Tibial nerve (tissue), 3 donors: ENCODE measurements at regions not wholly inside any gene's neighbourhood (a gene's known extent, or its start where the extent isn't known, plus 50 kb on each side); places are given as distances from the start of the nearest gene placed in this dataset.

ENCODE experiments used
- CTCF ChIP-seq, 5 experiments: fragments of 200-600 bp in 3 of 5; fragments of 450-650 bp in 2 of 5; sonication (generic) in 3 of 5; IDR thresholded peaks; one replicate each; pipeline ENCODE4 v1.5.1; 2016 to 2019; ENCODE audit warnings: antibody characterized with exemption in 5 of 5, mild to moderate bottlenecking in 3 of 5, moderate library complexity in 2 of 5
- POLR2A ChIP-seq, 2 donors: fragments of 450-650 bp; IDR thresholded peaks; one replicate each; pipeline ENCODE4 v1.6.1; 2017; ENCODE audit warnings: antibody characterized with exemption in 2 of 2, mild to moderate bottlenecking in 2 of 2, moderate library complexity in 2 of 2

- TF ChIP-seq CTCF (IDR thresholded peaks at IDR 0.05) (no peak), POLR2A (IDR thresholded peaks at IDR 0.05) (no peak)
Observed at GRCh38 chr5:103404483-103404882, 145.9 kb downstream of the MACIR start.
